ENCODE measurements at regions not wholly inside any gene's neighbourhood (a gene's known extent, or its start where the extent isn't known, plus 50 kb on each side); places are given as distances from the start of the nearest gene placed in this dataset.
"Not testable (repeated sequence)": the region's sequence is repeated elsewhere in the genome, so short reads cannot be mapped to it uniquely, and the experiment has no call there.

DNA sequence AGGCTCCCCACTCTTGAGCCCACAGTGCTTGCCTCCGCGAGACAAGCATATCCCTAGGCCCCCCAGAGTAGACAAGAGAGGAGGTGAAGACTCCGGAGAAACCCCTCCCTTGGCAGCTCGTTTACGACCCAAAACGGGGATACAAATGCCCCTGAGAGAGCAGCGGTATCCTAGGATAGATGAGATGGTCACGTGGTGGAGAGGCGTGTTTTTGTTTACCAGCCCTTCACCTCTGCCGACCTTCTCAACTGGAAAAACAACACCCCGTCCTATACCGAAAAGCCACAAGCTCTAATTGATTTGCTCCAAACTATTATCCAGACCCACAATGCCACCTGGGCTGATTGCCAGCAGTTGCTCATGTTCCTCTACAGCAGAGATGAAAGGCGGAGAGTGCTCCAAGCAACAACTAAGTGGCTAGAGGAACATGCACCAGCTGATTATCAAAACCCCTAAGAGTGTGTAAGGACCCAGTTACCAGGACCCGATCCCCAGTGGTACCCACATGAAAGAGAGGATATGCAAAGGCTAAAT lies 99.5 kb upstream of the OSBPL11 start:
- no peak for DNase-seq (ENCODE audit: low read depth, low spot score)
- H3K4me3 ChIP-seq (ENCODE audit: low read length) = no peak overlapping the region

DNA sequence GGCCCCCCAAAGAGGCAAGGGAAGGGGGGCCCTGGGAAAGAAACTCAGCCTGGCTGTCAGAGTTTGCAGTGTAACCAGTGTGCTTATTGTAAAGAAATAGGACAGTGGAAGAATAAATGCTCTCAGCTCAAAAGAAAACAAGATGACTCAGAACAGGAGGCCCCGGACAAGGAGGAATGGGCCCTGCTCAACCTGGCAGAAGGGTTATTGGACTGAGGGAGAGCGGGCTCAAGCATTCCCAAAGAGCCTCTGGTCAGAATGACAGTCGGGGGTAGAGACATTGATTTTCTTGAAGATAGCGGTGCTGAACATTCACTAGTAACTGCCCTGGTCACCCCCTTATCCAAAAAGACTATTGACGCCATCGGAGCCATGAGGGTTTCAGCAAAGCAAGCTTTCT lies 100.4 kb upstream of the OSBPL11 start:
- H3K4me3 ChIP-seq (ENCODE audit: low read length) = no peak overlapping the region
- no peak for DNase-seq (ENCODE audit: low read depth, low spot score)

DNA sequence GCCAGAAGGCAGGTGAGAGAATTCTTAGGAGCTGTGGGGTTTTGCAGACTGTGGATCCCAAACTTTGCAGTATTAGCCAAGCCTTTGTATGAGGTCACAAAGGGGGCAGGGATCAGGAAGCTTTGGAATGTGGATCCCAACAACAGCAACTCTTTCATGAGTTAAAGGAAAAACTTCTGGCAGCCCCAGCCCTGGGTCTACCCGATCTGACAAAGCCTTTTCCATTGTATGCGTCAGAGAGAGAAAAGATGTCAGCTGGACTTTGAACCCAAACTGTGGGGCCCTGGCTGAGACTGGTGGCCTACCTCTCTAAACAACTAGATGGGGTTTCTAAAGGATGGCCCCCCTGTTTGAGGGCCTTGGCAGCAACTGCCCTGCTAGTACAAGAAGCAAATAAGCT lies 101.8 kb upstream of the OSBPL11 start:
- DNase-seq (ENCODE audit: low read depth, low spot score) = not testable (repeated sequence)

DNA sequence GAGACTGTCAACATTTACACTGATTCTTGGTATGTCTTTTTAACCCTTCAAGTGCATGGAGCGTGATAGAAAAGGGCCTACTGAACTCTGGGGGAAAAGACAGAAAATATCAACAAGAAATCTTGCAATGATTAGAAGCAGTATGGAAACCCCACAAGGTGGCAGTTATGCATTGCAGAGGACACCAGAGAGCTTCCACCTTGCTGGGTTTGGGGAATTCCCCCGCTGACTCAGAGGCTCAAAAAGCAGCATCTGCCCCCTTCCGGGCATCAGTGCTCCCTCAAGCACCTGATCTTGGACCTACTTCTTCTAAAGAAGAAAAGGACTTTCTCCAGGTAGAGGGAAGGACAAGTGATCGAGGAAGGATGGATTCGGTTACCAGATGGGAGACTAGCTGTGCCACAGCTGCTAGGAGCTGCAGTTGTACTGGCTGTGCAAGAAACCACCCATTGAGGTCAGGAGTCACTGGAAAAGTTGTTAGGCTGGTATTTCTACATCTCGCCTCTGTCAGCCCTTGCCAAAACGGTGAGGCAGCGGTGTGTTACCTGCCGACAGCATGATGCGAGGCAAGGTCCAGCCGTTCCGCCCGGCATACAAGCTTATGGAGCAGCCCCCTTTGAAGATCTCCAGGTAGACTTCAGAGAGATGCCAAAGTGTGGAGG lies 102.8 kb upstream of the OSBPL11 start:
- not testable (repeated sequence) for DNase-seq (ENCODE audit: low read depth, low spot score); H3K4me3 ChIP-seq (ENCODE audit: low read length)

More for the DNA sequence above, 101.8 kb upstream of the OSBPL11 start:
- H3K4me3 ChIP-seq (ENCODE audit: low read length) = not testable (repeated sequence)

DNA sequence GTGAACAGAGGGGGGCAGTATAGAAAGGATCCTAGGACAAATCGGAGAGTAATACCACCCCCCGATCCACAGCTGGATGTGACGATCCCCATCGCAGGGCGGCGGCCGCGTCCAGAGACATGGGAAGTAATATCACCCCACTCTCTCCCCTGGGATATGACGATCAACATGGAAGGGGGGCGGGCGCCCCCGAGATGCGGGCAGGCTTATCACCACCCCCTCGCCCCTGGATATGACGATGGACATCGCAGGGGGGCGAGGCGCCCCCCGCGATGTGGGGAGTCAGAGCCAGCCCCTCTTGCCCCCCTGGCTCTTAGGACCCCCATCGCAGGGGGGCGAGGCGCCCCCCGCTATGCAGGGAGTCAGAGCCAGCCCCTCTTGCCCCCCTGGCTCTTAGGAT lies 120.4 kb upstream of the OSBPL11 start:
- no peak for DNase-seq (ENCODE audit: low read depth, low spot score)
- H3K4me3 ChIP-seq (ENCODE audit: low read length) = no peak overlapping the region

DNA sequence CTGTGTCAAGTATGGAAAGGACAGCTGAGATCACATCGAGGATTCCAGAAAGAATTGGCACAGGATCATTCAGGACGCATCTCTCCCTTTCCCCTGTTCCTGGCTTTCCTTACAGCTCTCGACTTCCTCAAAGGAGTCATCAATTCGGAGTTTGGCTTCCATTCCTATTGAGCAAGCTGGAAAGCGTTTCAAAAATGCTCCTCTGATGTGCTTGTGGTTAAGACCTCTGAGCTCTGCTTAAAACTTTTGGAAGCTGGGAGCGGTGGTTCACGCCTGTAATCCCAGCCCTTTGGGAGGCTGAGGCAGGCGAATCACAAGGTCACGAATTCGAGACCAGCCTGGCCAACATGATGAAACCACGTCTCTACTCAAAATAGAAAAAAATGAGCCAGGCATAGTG lies 136.9 kb upstream of the OSBPL11 start:
- H3K4me3 ChIP-seq (ENCODE audit: low read length); DNase-seq (ENCODE audit: low read depth, low spot score): not testable (repeated sequence)

DNA sequence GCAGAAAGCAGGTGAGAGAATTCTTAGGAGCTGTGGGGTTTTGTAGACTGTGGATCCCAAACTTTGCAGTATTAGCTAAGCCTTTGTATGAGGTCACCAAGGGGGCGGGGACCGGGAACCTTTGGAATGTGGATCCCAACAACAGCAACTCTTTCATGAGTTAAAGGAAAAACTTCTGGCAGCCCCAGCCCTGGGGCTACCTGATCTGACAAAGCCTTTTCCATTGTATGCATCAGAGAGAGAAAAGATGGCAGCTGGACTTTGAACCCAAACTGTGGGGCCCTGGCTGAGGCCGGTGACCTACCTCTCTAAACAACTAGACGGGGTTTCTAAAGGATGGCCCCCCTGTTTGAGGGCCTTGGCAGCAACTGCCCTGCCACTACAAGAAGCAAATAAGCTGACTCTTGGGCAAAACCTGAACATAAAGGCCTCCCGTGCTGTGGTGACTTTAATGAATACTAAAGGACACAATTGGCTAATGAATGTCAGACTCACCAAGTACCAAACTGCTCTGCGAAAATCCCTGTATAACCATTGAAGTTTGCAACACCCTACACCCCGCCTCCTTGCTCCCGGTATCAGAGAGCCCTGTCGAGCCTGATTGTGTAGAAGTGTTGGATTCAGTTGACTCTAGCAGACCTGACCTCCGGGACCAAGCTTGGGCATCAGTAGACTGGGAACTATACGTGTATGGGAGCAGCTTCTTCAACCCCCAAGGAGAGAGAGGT lies 146.9 kb upstream of the OSBPL11 start:
- not testable (repeated sequence) for DNase-seq (ENCODE audit: low read depth, low spot score); H3K4me3 ChIP-seq (ENCODE audit: low read length)

DNA sequence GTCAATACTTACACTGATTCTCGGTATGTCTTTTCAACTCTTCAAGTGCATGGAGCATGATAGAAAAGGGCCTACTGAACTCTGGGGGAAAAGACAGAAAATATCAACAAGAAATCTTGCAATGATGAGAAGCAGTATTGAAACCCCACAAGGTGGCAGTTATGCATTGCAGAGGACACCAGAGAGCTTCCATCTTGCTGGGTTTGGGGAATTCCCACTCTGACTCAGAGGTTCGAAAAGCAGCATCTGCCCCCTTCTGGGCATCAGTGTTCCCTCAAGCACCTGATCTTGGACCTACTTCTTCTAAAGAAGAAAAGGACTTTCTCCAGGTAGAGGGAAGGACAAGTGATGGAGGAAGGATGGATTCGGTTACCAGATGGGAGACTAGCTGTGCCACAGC lies 147.5 kb upstream of the OSBPL11 start:
- H3K4me3 ChIP-seq (ENCODE audit: low read length) = not testable (repeated sequence)
- peak; percentile 26 for DNase-seq (ENCODE audit: low read depth, low spot score)

DNA sequence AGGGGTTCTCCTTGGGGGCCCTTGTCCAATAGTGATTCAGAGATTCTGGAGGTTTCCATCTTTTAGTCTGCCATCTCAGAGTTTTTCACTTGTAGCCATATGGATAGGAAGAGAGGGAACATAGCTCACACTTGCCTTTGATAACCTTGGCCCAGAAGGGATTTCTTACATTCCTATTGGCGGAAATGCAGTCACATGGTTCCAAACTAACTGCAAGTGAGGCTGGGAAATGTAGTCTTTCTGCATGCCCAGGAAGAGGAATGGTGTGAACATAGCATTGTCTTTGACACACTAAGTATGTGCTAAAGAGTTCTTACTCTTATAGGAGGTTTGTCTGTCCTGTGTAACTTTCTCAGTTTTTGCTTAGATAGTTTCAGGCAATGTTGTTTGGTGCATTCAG lies 161.8 kb upstream of the OSBPL11 start:
- H3K4me3 ChIP-seq (ENCODE audit: low read length) = not testable (repeated sequence)
- peak; percentile 50 for DNase-seq (ENCODE audit: low read depth, low spot score)

DNA sequence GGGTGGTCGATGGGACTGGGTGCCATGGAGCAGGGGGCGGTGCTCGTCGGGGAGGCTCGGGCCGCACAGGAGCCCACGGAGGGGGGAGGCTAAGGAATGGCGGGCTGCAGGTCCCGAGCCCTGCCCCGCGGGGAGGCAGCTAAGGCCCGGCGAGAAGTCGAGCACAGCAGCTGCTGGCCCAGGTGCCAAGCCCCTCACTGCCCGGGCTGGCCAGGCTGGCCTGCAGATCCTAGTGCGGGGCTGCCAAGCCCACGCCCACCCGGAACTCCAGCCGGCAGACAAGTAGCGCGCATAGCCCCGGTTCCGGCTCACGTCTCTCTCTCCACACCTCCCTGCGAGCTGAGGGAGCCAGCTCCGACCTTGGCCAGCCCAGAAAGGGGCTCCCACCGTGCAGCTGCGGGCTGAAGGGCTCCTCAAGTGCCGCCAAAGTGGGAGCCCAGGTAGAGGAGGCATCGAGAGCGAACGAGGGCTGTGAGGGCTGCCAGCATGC lies 163.4 kb upstream of the OSBPL11 start:
- not testable (repeated sequence) for H3K4me3 ChIP-seq (ENCODE audit: low read length); DNase-seq (ENCODE audit: low read depth, low spot score)

DNA sequence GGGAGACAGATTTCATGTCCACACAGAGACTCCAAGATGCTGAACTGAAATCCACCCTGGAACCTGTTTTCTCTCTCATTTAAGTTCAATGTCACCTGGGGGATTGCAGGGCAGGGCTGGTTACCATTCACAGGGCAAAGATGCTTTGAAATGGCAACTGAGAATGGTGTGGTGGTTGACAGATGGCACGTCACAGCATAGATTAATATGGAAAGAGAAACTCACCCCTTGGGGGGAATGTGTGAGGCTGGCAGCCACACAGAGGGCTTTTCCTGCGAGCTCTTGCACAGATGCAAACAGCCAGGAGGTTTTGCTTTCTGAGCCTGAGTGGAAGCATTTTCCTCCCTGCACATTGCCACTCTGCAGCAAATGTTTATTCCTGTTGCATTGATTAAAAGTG lies 167.3 kb upstream of the OSBPL11 start:
- H3K4me3 ChIP-seq (ENCODE audit: low read length); DNase-seq (ENCODE audit: low read depth, low spot score): not testable (repeated sequence)

DNA sequence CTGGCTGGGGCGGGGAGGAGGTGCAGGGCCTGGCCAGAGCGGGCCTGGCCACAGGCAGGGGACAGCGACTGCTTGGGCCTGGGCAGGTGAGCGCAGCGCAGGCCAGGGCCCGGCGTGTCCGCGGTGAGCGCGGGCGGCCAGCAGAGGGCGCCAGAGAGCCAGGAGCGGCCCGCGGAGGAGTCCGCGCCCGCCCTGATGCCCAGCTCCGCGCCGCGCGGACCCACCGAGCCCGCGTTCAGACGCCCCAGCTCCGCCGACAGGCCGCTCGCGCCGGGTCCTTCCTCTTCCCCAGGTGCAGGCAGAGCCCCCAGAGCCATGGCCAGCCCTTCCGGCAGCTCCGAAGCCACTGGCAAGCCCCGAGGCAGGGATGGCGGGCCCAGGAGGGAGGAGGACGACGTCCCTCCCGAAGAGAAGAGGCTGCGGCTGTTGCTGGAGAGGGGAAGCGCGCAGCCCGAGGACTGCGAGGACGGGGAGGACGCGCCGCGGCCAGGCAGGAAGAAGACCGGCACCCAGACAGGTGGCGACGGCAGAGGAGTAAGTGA lies 171.1 kb upstream of the OSBPL11 start:
- DNase-seq (ENCODE audit: low read depth, low spot score) = not testable (repeated sequence)

DNA sequence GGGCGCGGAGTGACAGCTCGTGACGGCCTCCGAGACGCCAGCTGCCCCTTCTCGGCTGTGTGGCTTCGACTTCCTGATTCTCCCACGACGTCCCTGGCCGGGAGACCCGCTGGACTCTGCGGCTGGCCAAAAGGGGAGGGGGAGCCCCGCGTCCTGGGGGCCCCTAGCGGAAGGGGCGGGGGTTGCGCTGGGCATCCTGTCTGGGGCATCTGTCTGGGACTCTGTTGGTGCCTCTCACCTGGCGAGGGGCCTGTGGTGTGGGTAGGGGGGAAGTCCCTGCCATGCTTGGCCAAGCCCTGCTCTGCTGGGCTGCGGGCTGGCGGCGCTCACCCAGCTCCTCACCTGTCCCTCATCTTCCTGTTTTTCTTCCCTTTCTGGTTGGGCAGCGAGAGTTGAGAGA lies 171.6 kb upstream of the OSBPL11 start:
- not testable (repeated sequence) for H3K4me3 ChIP-seq (ENCODE audit: low read length); DNase-seq (ENCODE audit: low read depth, low spot score)

More for the DNA sequence above, 171.1 kb upstream of the OSBPL11 start:
- H3K4me3 ChIP-seq (ENCODE audit: low read length) = peak overlapping the region; percentile 38

DNA sequence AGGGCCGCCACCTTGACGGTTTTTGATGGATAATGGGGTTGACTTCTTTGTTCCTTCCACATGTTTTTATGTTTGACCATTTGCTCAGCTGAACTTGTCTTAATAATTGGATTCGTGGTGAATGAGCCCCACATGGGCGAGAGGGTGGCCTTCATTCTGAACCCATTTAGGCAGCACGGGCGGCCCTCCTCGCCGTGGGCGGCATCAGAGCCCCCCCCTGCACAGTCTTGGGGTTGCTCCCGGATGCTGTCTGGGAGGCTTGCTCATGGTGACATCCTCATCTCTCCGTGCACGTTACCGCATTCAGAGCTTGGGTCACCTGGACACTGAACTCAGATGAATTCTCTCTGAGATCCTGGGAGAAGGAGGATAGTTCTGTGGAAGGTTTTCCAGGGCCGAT lies 172.3 kb upstream of the OSBPL11 start:
- DNase-seq (ENCODE audit: low read depth, low spot score) = no peak
- no peak overlapping the region for H3K4me3 ChIP-seq (ENCODE audit: low read length)

DNA sequence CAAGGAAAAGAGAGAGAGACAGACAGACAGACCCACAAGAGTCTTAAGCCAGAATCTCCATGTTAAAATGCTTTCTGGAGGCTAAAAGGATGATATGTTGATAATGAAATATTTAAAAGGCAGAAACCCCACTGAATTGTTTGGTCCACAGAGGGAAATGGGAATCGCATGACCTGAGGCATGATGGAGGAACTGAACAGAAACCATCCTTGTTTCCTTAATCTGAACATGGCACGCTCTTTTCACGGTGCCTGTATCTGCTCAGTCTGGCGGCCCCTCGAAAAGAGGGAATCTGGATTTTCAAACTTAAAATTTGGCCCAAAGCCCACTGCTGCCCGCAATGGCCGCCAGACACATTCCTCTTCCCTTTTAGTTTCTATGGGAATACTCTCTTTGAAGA lies 173.5 kb upstream of the OSBPL11 start:
- DNase-seq (ENCODE audit: low read depth, low spot score); H3K4me3 ChIP-seq (ENCODE audit: low read length): not testable (repeated sequence)

DNA sequence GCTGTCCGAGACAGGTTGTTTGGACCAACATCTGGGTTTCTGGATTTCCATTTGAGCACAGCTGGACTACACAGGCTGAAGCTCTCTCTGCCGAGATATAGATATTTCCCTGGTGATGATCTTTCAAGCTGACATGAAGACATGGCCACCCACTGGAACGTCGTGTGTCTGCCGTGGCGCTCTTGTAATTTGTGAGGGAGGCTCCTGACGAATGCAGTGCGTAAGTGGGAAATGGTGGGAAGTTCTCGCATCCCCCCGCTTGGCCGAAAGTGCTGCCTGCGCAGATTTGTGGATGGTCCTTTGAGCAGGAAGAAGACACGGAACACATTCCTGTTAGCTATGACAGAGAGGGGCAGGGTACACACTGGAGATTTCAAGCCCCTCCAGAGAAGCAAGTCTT lies 176.2 kb upstream of the OSBPL11 start:
- H3K4me3 ChIP-seq (ENCODE audit: low read length); DNase-seq (ENCODE audit: low read depth, low spot score): not testable (repeated sequence)

DNA sequence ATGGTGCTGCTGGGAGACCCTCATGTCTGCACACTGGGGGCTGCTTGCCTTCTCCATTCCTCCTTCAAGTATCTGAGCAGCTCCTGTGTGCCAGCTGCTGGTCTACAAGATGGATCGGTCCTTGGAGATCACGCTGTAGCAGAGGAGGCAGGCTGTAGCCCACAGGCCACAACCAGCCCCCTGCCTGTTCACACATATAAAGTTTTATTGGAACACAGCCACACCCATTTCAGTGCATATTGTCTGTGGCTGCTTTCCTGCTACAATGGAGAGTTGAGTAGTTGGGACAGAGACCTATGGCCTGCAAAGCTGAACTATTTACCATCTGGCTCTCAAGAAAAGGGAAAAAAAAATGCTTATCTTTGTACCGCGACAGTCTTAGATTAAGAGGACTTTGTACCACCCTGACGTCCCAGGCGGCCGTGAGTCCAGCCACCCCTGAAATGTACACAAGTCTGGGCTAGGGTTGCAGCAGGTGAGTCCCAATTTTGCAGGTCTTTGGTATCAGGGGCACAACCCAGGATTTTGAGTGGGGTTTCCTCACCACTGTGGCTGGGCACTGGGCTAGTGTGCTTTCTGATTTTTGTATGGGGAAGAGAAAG lies 179.2 kb upstream of the OSBPL11 start:
- H3K4me3 ChIP-seq (ENCODE audit: low read length); DNase-seq (ENCODE audit: low read depth, low spot score): not testable (repeated sequence)

DNA sequence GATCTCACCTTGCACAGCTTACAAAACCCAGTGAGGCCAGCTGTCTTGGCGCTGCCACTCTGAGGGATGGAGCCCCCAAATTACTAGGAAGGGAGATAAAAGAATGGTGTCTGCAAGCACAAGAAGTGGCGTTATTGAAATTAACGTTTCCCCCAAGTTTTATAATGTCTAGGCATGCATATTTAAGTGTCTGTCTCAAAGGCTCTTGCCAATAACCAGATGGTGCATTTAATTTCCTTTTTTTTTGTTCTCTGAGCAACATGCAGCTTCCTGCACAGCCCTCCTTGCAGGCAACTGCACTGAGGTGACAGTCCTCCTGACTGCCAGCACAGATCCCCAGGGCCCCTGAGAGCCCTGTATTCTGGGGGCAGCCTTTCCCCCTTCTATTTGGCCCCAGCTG lies 179.8 kb upstream of the OSBPL11 start:
- DNase-seq (ENCODE audit: low read depth, low spot score) = not testable (repeated sequence)

DNA sequence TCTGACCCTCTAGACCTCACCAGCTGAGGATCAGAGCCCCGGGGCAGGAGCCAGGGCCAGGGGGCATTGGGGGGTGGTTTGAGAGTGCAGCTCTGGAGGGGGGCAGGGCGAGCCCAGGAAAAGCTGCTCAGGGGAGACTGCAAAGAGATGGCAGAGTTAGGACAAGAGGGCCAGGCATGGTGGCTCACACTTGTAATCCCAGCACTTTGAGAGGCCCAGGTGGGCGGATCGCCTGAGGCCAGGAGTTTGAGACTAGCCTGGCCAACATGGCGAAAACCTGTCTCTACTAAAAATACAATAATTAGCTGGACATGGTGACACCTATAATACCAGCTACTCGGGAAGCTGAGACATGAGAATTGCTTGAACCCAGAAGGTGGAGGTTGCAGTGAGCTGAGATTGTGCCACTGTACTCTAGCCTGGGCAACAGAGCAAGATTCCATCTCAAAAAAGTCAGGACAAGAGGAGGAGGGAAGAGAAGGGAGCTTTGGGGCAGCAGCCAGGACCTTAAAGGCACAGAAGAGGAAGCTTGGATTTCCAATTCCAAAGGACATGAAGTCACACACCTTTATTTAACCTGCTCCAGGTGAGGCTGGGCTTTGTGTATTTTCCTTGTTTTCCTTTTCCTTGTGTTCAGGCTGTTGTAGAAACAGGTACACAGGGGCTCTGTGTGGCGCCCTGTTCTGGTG lies 180.5 kb upstream of the OSBPL11 start:
- not testable (repeated sequence) for H3K4me3 ChIP-seq (ENCODE audit: low read length); DNase-seq (ENCODE audit: low read depth, low spot score)

More for the DNA sequence above, 179.8 kb upstream of the OSBPL11 start:
- H3K4me3 ChIP-seq (ENCODE audit: low read length) = not testable (repeated sequence)
